ENCODE measurements at regions not wholly inside any gene's neighbourhood (a gene's known extent, or its start where the extent isn't known, plus 50 kb on each side); places are given as distances from the start of the nearest gene placed in this dataset.

- H4K20me1 ChIP-seq (ENCODE audit: insufficient read depth, low read length) = no peaks in the 10 kb centered on the region
- no peak overlapping the region for H2BK120ac ChIP-seq (ENCODE audit: low read depth, low read length)
- DNase-seq (no peak), ATAC-seq (ENCODE audit: low read depth) (no peak)
- H3K9ac ChIP-seq (ENCODE audit: low read depth, low read length) = no peak overlapping the region
- H3K36me3 ChIP-seq (ENCODE audit: control insufficient read depth, insufficient read depth, low read length) = no peaks in the 10 kb centered on the region
- no peaks in the 10 kb centered on the region for H3K9me3 ChIP-seq (ENCODE audit: control insufficient read depth, insufficient read depth, low read length)
- H4K5ac ChIP-seq (ENCODE audit: low read depth, low read length) = no peak overlapping the region
- H3K4me2 ChIP-seq (ENCODE audit: low read depth, low read length) = no peak overlapping the region
- H3K79me1 ChIP-seq (ENCODE audit: low read depth in 1 of 2, low read length in 2 of 2) = no peaks in the 10 kb centered on the region
- H2AK5ac ChIP-seq (ENCODE audit: low read depth, low read length) = no peak overlapping the region
- no peak overlapping the region for H3K23ac ChIP-seq (ENCODE audit: low read depth, low read length)
- H2AK9ac ChIP-seq (replicated peaks; ENCODE audit: low read depth, low read length, poor library complexity) = no peak overlapping the region
- H2AFZ ChIP-seq (replicated peaks; ENCODE audit: low read length, poor library complexity) = no peak overlapping the region
- no peak overlapping the region for H4K8ac ChIP-seq (ENCODE audit: low read depth in 2 of 2, low read length in 2 of 2)
- POLR2A ChIA-PET (ENCODE audit: unreplicated experiment) = no interaction called here
- H3K4me1 ChIP-seq (ENCODE audit: control insufficient read depth, insufficient read depth, low read length) = no peaks in the 10 kb centered on the region
- no peak overlapping the region for H3K27ac ChIP-seq (ENCODE audit: insufficient read depth, low read length)
- H3K56ac ChIP-seq (ENCODE audit: extremely low read depth, insufficient read depth, low read length) = no peak overlapping the region
- H3K14ac ChIP-seq (replicated peaks; ENCODE audit: low read depth, low read length) = no peak overlapping the region
- TF ChIP-seq MAZ (IDR thresholded peaks at IDR 0.05; ENCODE audit: borderline replicate concordance, low read depth, low read length) = no peak
- TF ChIP-seq RCOR1 (IDR thresholded peaks at IDR 0.05; ENCODE audit: insufficient replicate concordance, low read length) = no peak
- no peak for TF ChIP-seq CEBPB (IDR thresholded peaks at IDR 0.05; ENCODE audit: low read depth, low read length)
- TF ChIP-seq RAD21 (IDR thresholded peaks at IDR 0.05; ENCODE audit: low read length) = no peak
- no peak for TF ChIP-seq ELK1 (IDR thresholded peaks at IDR 0.05; ENCODE audit: borderline replicate concordance, low read depth, low read length)
- TF ChIP-seq SMC3 (IDR thresholded peaks at IDR 0.05; ENCODE audit: low read depth, low read length) = no peak
- no peak for TF ChIP-seq CTCF (conservative IDR thresholded peaks at IDR 0.05; ENCODE audit: low read depth, low read length)
- TF ChIP-seq CHD1 (IDR thresholded peaks at IDR 0.05; ENCODE audit: low read depth, low read length) = no peak
- TF ChIP-seq POLR2A (IDR thresholded peaks at IDR 0.05; ENCODE audit: low read depth, low read length) = no peak
- no peak overlapping the region for H3K4ac ChIP-seq (ENCODE audit: low read depth, low read length)
- intact Hi-C loops (cut with micrococcal nuclease) (no loop called here), in situ Hi-C loops (cut with MboI; ENCODE audit: low sequenced_read_pairs) (no loop called here), dilution Hi-C loops (cut with HindIII; ENCODE audit: low sequenced_read_pairs, unreplicated experiment) (no loop called here)
- BruUV-seq (replicated peaks) = no TSS peak
- H2BK20ac ChIP-seq (ENCODE audit: low read depth, low read length) = no peak overlapping the region
- CTCF ChIA-PET = no interaction called here
- no peaks in the 10 kb centered on the region; the same call in 1 of the 2 replicates for H3K27me3 ChIP-seq (ENCODE audit: control insufficient read depth, insufficient read depth, low read length)
- no CpG with 5 or more reads among the region's 2 CpGs for WGBS, 2 experiments (ENCODE audit: extremely low coverage in 2 of 2, insufficient read length in 1 of 2)
- H2BK15ac ChIP-seq (ENCODE audit: low read depth, low read length) = no peak overlapping the region
- no peak overlapping the region for H2BK5ac ChIP-seq (ENCODE audit: low read depth, low read length, poor library complexity, severe bottlenecking)
- no peak overlapping the region for H3K18ac ChIP-seq (ENCODE audit: low read depth, low read length)
- no peak overlapping the region for H3K4me3 ChIP-seq (ENCODE audit: insufficient read depth, low read depth, low read length)
- no peak overlapping the region for H4K91ac ChIP-seq (ENCODE audit: insufficient read depth, low read depth, low read length)
- no peaks in the 10 kb centered on the region for H3K9me1 ChIP-seq (ENCODE audit: insufficient read depth, low read length)
These were observed 73.3 kb downstream of the MRGPRX1 start for GRCh38 chr11:18865951-18866350.

Measured in IMR-90 (cell line).